K562 (cell line): ENCODE measurements at regions not wholly inside any gene's neighbourhood (a gene's known extent, or its start where the extent isn't known, plus 50 kb on each side); places are given as distances from the start of the nearest gene placed in this dataset.

Experiments
- ATAC-seq: fragments of 200-7000 bp; cut with Tn5 transposase; 3 replicates; pipeline ENCODE4 v1.9.1; 2020; ENCODE audit warnings: moderate library complexity
- BruUV-seq: library from RNA; stranded (reverse); fragments of 400-500 nt; replicated peaks from 2 replicates; lab custom pipeline; 2021; lab: Mats Ljungman, UMichigan
- CTCF ChIA-PET: fragments of 300-600 bp; formaldehyde crosslinking; extraction: SDS; loops from one replicate; lab custom pipeline; 2021; ENCODE audit warnings: low intra/inter-chr PET ratio; lab: Yijun Ruan, JAX
- POLR2A ChIA-PET: fragments of 300-600, 350-650 bp; sonication (Branson Sonifier 250); formaldehyde crosslinking; extraction: SDS; loops from one replicate; lab custom pipeline; 2021; ENCODE audit warnings: antibody characterized with exemption, inconsistent platforms; lab: Yijun Ruan, JAX
- DNase-seq, 4 experiments: peaks; one replicate each; pipeline versions ENCODE4 v3.0.0 to v3.0.0-alpha.2; 2011 to 2018; ENCODE audit warnings: low spot score in 3 of 4, mixed read lengths in 3 of 4; ENCODE audit errors: extremely low read depth in 1 of 4
- FAIRE-seq: peaks from 2 replicates; lab custom pipeline; 2011; peaks lifted over from hg19 to GRCh38; lab: Jason Lieb, UNC
- H2AFZ ChIP-seq: 2 replicates; pipeline ENCODE4 v1.6.0; 2011; ENCODE audit warnings: low read depth, low read length, control low read depth, inconsistent platforms
- H3K27ac ChIP-seq: fragments of 200-600 bp; 3 replicates; pipeline ENCODE4 v1.8.0; 2011; ENCODE audit warnings: low read depth, mild to moderate bottlenecking, control low read depth, inconsistent platforms, low read length, moderate library complexity, mixed read lengths; ENCODE audit errors: extremely low read depth
- H3K27me3 ChIP-seq, 2 experiments: fragments of 300-600 bp in 1 of 2; 2 replicates in 1 of 2; 3 replicates in 1 of 2; pipeline versions ENCODE4 v1.6.0 to v1.8.0; 2011; ENCODE audit warnings: inconsistent platforms in 2 of 2, low read length in 2 of 2, mild to moderate bottlenecking in 1 of 2, mixed read lengths in 1 of 2, moderate library complexity in 1 of 2; ENCODE audit not compliant: control insufficient read depth in 2 of 2, insufficient read depth in 2 of 2
- H3K36me3 ChIP-seq: fragments of 300-600 bp; 3 replicates; pipeline ENCODE4 v1.8.0; 2011; ENCODE audit warnings: mild to moderate bottlenecking, low read length, inconsistent platforms; ENCODE audit not compliant: control insufficient read depth, insufficient read depth
- H3K4me1 ChIP-seq, 2 experiments: fragments of 200-600 bp in 1 of 2; replicated peaks in 1 of 2; 2 replicates in 1 of 2; 3 replicates in 1 of 2; pipeline versions ENCODE4 v1.5.1 to v1.8.0; 2011; ENCODE audit warnings: inconsistent platforms in 2 of 2, low read length in 2 of 2, mild to moderate bottlenecking in 1 of 2, mixed read lengths in 1 of 2, moderate library complexity in 1 of 2; ENCODE audit not compliant: control insufficient read depth in 2 of 2, insufficient read depth in 2 of 2
- H3K4me2 ChIP-seq: 2 replicates; pipeline ENCODE4 v1.6.1; 2011; ENCODE audit warnings: low read length, control low read depth, inconsistent platforms, mixed read lengths; ENCODE audit not compliant: insufficient read depth
- H3K4me3 ChIP-seq: fragments of 200-600 bp; sonication (generic), shearing (Covaris generic); 2 replicates; pipeline ENCODE4 v1.5.1; 2016; ENCODE audit warnings: control low read depth, inconsistent platforms
- H3K79me2 ChIP-seq: fragments of 200-600 bp; 3 replicates; pipeline ENCODE4 v1.8.0; 2011; ENCODE audit warnings: low read length, inconsistent platforms; ENCODE audit not compliant: control insufficient read depth, insufficient read depth
- H3K9ac ChIP-seq, 2 experiments: 2 replicates each; pipeline versions ENCODE4 v1.6.0 to v1.6.1; 2011; ENCODE audit warnings: low read depth in 2 of 2, low read length in 2 of 2, control low read depth in 1 of 2, inconsistent platforms in 1 of 2, mild to moderate bottlenecking in 1 of 2, mixed read lengths in 1 of 2; ENCODE audit not compliant: insufficient read depth in 1 of 2
- H3K9me1 ChIP-seq: one replicate; pipeline ENCODE4 v1.6.0; 2011; ENCODE audit warnings: inconsistent platforms, mild to moderate bottlenecking, low read length, moderate library complexity; ENCODE audit not compliant: control insufficient read depth, insufficient read depth
- H3K9me3 ChIP-seq: replicated peaks from 2 replicates; pipeline ENCODE4 v1.5.1; 2011; ENCODE audit warnings: low read depth, low read length, inconsistent platforms; ENCODE audit not compliant: control insufficient read depth, insufficient read depth
- H4K20me1 ChIP-seq: replicated peaks from 2 replicates; pipeline ENCODE4 v1.6.1; 2011; ENCODE audit warnings: low read length, inconsistent platforms, mixed read lengths; ENCODE audit not compliant: control insufficient read depth, insufficient read depth
- CCNT2 ChIP-seq: IDR thresholded peaks from 2 replicates; pipeline ENCODE4 v1.6.1; 2011; ENCODE audit warnings: borderline replicate concordance, low read depth, mild to moderate bottlenecking, moderate library complexity, mixed read lengths, low read length; ENCODE audit not compliant: insufficient read length; ENCODE audit errors: extremely low read depth
- FOXJ2 ChIP-seq: fragments of 200-800 bp; sonication (Bioruptor generic); IDR thresholded peaks from 2 replicates; pipeline ENCODE4 v1.6.1; 2016; ENCODE audit warnings: missing genetic modification characterization, missing compliant biosample characterization
- GABPB2 ChIP-seq: fragments of 250-450 bp; sonication (Bioruptor Pico); conservative IDR thresholded peaks from 2 replicates; pipeline ENCODE4 v1.5.1; 2021; ENCODE audit warnings: mild to moderate bottlenecking
- HDAC6 ChIP-seq: IDR thresholded peaks from 2 replicates; pipeline ENCODE4 v1.6.1; 2012; ENCODE audit warnings: low read depth, mild to moderate bottlenecking, control low read depth, inconsistent platforms, low read length, moderate library complexity
- HDGF ChIP-seq: fragments of 450-650 bp; IDR thresholded peaks from 2 replicates; pipeline ENCODE4 v1.6.1; 2016
- LARP7 ChIP-seq: fragments of 450-650 bp; IDR thresholded peaks from 2 replicates; pipeline ENCODE4 v1.6.1; 2016
- NR2C1 ChIP-seq, 2 experiments: fragments of 450-650 bp; IDR thresholded peaks; 2 replicates each; pipeline ENCODE4 v1.6.1; 2017; ENCODE audit warnings: mild to moderate bottlenecking in 2 of 2, antibody characterized with exemption in 1 of 2, inconsistent platforms in 1 of 2, missing compliant biosample characterization in 1 of 2, missing genetic modification characterization in 1 of 2
- RBM25 ChIP-seq: fragments of 200-400 bp; formaldehyde crosslinking; IDR thresholded peaks from 2 replicates; pipeline ENCODE4 v1.6.1; 2018; ENCODE audit warnings: low read length, low read depth, moderate library complexity; ENCODE audit not compliant: severe bottlenecking
- SIX5 ChIP-seq, 2 experiments: IDR thresholded peaks; 2 replicates each; pipeline ENCODE4 v1.6.1; 2011; ENCODE audit warnings: low read length in 2 of 2, borderline replicate concordance in 1 of 2, low read depth in 1 of 2, mild to moderate bottlenecking in 1 of 2, moderate library complexity in 1 of 2; ENCODE audit not compliant: insufficient read depth in 1 of 2
- SOX6 ChIP-seq: fragments of 450-650 bp; IDR thresholded peaks from 2 replicates; pipeline ENCODE4 v1.6.1; 2014; ENCODE audit warnings: mild to moderate bottlenecking
- TAF7 ChIP-seq: fragments of 450-650 bp; IDR thresholded peaks from 2 replicates; pipeline ENCODE4 v1.6.1; 2016; ENCODE audit warnings: missing genetic modification characterization, missing compliant biosample characterization
- XRCC4 ChIP-seq: IDR thresholded peaks from one replicate; pipeline ENCODE4 v1.6.1; 2011; ENCODE audit not compliant: insufficient read depth, insufficient read length; ENCODE audit errors: extremely low read depth
- ZNF12 ChIP-seq: sonication (generic); formaldehyde crosslinking; IDR thresholded peaks from 2 replicates; pipeline ENCODE4 v1.4.0; 2020; ENCODE audit warnings: mild to moderate bottlenecking, missing genetic modification reagents
- ZNF41 ChIP-seq: fragments of 250-450 bp; sonication (Bioruptor Pico); conservative IDR thresholded peaks from 2 replicates; pipeline ENCODE4 v1.4.0; 2020; ENCODE audit warnings: mild to moderate bottlenecking
- ZNF644 ChIP-seq: fragments of 200-800 bp; sonication (Bioruptor generic); IDR thresholded peaks from 2 replicates; pipeline ENCODE4 v1.6.1; 2016; ENCODE audit warnings: low read depth, missing genetic modification characterization, missing compliant biosample characterization
- WGBS: fragments of 100-300 bp; shearing (Covaris generic); methylation state at CpG from one replicate; pipeline ENCODE4 v1.1.6; 2016; ENCODE audit warnings: low coverage, mixed read lengths; ENCODE audit not compliant: insufficient coverage; ENCODE audit errors: missing lambda C conversion rate; 5-methylcytosine and 5-hydroxymethylcytosine counted together
- in situ Hi-C: fragments of 300-500 bp; cut with MboI; formaldehyde crosslinking; loops from 4 replicates; pipeline ENCODE4 v1.15.0; 2018; ENCODE audit warnings: inconsistent platforms, mixed read lengths
- intact Hi-C: fragments of 100-400 bp; cut with micrococcal nuclease; formaldehyde crosslinking; loops from 2 replicates; pipeline ENCODE4 v1.14.2; 2022
- TF ChIP-seq, protein P1 (sequence below): sonication (generic); formaldehyde crosslinking; IDR thresholded peaks from 2 replicates; pipeline ENCODE4 v1.8.0; 2022; ENCODE audit warnings: missing genetic modification reagents, mild to moderate bottlenecking, borderline replicate concordance
- TF ChIP-seq, protein P2 (sequence below): fragments of 450-650 bp; IDR thresholded peaks from 2 replicates; pipeline ENCODE4 v1.6.1; 2016; ENCODE audit warnings: mild to moderate bottlenecking

DNA sequence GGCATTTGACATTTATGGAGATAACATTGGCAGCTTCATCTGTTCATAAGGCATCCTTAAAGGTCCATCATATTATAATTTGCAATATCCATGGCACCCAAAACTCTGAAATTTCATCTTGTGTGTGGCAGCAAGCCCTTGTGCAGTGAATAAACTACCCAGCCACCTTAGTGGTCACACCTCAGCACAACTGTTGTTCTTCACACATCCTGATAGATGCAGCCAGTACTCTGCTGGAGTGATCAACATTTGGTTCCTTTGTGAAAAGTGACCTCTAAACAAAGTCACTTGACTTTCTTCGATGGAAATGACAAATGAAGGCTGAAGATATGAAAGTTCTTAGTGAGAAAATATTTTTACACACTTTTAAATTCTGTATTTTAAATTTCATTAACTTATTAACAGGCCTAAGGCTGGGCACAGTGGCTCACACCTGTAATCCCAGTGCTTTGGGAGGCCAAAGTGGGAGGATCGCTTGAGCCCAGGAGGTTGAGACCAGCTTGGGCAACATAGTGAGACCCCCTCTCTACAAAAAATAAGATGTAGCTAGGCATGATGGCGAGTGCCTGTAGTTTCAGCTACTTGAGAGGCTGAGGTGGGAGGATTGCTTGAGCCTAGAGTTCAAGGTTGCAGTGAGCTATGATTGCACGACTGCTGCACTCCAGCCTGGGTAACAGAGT lies 161.4 kb downstream of the SPRY1 start:
- CTCF ChIA-PET = no interaction called here
- ATAC-seq (no peak), DNase-seq (no peak), FAIRE-seq (no peak)
- Histone ChIP-seq H3K4me1 (peaks cover 0 to 10% of the 10 kb centered on the region in 2 experiments; a peak in 2 of 5 replicates), H3K4me3 (no peak overlapping the region), H3K27me3 (peaks cover 0 to 4% of the 10 kb centered on the region in 2 experiments; a peak in 1 of 5 replicates), H3K9me3 (no peaks in the 10 kb centered on the region), H3K36me3 (no peaks in the 10 kb centered on the region), H3K79me2 (no peaks in the 10 kb centered on the region), H3K27ac (no peak overlapping the region), H4K20me1 (no peaks in the 10 kb centered on the region), H3K4me2 (no peak overlapping the region), H3K9ac (no peak overlapping the region), H2AFZ (no peak overlapping the region), H3K9me1 (no peaks in the 10 kb centered on the region)
- BruUV-seq = no TSS peak
- intact Hi-C loops = no loop called here
- in situ Hi-C loops = no loop called here
- WGBS = 18% methylated on average over 4 of the region's 4 CpGs
- POLR2A ChIA-PET = no interaction called here
- TF ChIP-seq FOXJ2 (tag) (no peak), NR2C1 (IDR thresholded peaks at IDR 0.05) (no peak), NR2C1 (tag; IDR thresholded peaks at IDR 0.05) (no peak), XRCC4 (no peak), ZNF12 (CRISPR knock-in tag) (no peak), HDGF (no peak), CCNT2 (no peak), LARP7 (no peak), GABPB2 (CRISPR knock-in tag) (no peak), SOX6 (no peak), ZNF41 (CRISPR knock-in tag) (no peak), RBM25 (no peak), ZNF644 (no peak), TAF7 (tag) (no peak), SIX5 (IDR thresholded peaks at IDR 0.05; ENCODE audit: borderline replicate concordance in 1 of 2, insufficient read depth in 1 of 2, low read depth in 1 of 2, low read length in 2 of 2) (no peak), HDAC6 (no peak)
- TF ChIP-seq, protein P1, sequence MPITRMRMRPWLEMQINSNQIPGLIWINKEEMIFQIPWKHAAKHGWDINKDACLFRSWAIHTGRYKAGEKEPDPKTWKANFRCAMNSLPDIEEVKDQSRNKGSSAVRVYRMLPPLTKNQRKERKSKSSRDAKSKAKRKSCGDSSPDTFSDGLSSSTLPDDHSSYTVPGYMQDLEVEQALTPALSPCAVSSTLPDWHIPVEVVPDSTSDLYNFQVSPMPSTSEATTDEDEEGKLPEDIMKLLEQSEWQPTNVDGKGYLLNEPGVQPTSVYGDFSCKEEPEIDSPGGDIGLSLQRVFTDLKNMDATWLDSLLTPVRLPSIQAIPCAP (CRISPR knock-in tag) = no peak
- TF ChIP-seq, protein P2, sequence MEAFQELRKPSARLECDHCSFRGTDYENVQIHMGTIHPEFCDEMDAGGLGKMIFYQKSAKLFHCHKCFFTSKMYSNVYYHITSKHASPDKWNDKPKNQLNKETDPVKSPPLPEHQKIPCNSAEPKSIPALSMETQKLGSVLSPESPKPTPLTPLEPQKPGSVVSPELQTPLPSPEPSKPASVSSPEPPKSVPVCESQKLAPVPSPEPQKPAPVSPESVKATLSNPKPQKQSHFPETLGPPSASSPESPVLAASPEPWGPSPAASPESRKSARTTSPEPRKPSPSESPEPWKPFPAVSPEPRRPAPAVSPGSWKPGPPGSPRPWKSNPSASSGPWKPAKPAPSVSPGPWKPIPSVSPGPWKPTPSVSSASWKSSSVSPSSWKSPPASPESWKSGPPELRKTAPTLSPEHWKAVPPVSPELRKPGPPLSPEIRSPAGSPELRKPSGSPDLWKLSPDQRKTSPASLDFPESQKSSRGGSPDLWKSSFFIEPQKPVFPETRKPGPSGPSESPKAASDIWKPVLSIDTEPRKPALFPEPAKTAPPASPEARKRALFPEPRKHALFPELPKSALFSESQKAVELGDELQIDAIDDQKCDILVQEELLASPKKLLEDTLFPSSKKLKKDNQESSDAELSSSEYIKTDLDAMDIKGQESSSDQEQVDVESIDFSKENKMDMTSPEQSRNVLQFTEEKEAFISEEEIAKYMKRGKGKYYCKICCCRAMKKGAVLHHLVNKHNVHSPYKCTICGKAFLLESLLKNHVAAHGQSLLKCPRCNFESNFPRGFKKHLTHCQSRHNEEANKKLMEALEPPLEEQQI = no peak
